Retinal pigment epithelial cell (primary cell): ENCODE measurements at regions not wholly inside any gene's neighbourhood (a gene's known extent, or its start where the extent isn't known, plus 50 kb on each side); places are given as distances from the start of the nearest gene placed in this dataset.

ENCODE experiments used
- DNase-seq: peaks from one replicate; pipeline ENCODE4 v3.0.0-alpha.2; 2010; ENCODE audit warnings: low read depth
- H3K4me3 ChIP-seq: 2 replicates; pipeline ENCODE4 v1.5.1; 2011; ENCODE audit warnings: mild to moderate bottlenecking, low read length, control low read depth, moderate library complexity
- TF ChIP-seq, protein P1 (sequence below): conservative IDR thresholded peaks from 2 replicates; pipeline ENCODE4 v1.5.1; 2011; ENCODE audit warnings: low read depth, low read length, control low read depth, inconsistent platforms

DNA sequence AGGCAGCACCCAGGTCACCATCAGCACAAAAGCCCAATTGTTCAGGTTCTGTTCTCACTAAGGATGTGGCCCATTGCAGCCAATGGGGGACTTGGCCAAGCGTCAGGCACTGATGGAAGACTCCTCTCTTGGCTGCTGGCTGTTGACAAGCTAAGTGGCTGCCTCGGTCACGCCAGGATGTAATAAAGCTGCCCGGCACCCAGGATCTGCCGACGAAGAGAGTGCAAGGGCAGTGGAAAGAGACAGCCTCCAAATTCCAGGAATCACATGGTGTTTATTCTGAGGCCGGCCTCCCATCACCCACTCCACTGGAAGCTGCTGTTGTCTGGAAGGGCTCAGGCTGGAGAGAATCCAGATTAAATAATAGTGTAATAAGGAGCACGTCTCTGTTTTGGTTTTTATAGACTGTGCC lies 451.8 kb upstream of the TBX3 start:
- TF ChIP-seq, protein P1, sequence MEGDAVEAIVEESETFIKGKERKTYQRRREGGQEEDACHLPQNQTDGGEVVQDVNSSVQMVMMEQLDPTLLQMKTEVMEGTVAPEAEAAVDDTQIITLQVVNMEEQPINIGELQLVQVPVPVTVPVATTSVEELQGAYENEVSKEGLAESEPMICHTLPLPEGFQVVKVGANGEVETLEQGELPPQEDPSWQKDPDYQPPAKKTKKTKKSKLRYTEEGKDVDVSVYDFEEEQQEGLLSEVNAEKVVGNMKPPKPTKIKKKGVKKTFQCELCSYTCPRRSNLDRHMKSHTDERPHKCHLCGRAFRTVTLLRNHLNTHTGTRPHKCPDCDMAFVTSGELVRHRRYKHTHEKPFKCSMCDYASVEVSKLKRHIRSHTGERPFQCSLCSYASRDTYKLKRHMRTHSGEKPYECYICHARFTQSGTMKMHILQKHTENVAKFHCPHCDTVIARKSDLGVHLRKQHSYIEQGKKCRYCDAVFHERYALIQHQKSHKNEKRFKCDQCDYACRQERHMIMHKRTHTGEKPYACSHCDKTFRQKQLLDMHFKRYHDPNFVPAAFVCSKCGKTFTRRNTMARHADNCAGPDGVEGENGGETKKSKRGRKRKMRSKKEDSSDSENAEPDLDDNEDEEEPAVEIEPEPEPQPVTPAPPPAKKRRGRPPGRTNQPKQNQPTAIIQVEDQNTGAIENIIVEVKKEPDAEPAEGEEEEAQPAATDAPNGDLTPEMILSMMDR, result no peak
- H3K4me3 ChIP-seq, result no peak overlapping the region
- DNase-seq, result peak; percentile 5

DNA sequence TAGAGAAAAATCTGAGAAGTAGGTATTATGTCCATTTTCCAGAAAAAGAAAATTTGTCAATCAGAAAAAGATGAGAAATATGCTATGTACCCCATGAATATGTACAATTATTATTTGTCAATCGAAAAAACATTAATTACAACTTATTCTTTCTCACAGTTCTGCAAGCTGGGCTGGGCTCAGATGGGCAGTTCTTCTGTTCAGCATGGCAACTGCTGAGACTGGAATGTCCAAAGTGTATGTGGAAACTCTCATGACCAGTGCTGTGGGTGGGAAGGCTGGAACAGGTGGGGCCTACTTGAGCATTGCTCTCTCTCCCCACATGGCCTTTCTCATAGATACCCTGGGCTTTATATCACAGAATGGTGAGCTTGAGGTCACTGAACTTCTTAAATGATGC lies 450.3 kb upstream of the TBX3 start:
- DNase-seq, result no peak
- TF ChIP-seq, protein P1, result no peak
- no peak overlapping the region for H3K4me3 ChIP-seq

DNA sequence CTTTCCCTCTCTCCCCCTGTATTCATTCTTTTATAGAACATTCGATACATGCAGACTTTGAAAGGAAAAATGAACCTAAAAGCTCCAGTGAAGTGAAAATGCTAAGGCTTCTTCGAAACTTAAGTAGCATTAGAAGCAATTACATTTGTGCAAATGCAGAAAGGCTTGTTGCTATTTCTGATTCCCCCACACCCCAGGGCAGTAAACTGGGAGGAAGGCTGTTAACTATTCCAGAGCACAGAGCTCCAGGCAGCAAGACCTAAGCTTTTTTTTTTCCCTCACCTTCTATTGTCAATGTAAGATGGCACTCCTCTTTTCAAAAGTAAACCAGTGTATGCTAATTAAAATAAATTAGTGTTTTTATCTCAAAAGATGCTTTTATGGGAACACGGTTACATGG lies 448.9 kb upstream of the TBX3 start:
- TF ChIP-seq, protein P1, result no peak
- H3K4me3 ChIP-seq, result no peak overlapping the region
- DNase-seq, result no peak

DNA sequence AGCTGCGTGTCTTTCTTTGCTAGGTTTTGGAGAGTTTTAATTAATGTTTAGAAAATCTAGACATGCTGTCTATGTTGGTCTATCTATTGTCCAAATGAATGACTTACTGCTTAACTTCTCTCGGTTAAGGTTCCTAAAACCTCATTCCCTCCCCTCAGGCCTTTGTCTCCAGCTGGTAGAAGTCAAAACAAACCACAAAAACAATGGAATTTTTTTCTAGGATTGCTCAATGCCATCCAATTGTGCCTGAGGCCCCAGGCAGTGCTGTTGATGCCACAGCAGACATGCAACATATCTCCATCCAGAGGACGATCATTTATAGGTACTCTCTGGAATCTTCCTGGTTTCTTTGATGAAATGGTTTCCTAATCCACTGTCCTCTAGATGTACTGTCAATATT lies 448.2 kb upstream of the TBX3 start:
- H3K4me3 ChIP-seq, result no peak overlapping the region
- TF ChIP-seq, protein P1, result no peak
- DNase-seq, result no peak

- TF ChIP-seq, protein P1, result no peak
- no peak for DNase-seq
- no peak overlapping the region for H3K4me3 ChIP-seq
Observed at GRCh38 chr12:115129727-115130126, 445.8 kb upstream of the TBX3 start.

- H3K4me3 ChIP-seq, result no peak overlapping the region
- TF ChIP-seq, protein P1, result no peak
- DNase-seq, result no peak
Observed at GRCh38 chr12:115121053-115121452, 437.1 kb upstream of the TBX3 start.

- H3K4me3 ChIP-seq, result no peak overlapping the region
- DNase-seq, result no peak
- TF ChIP-seq, protein P1, result no peak
Observed at GRCh38 chr12:115118177-115118724, 434.3 kb upstream of the TBX3 start.
